ENCODE measurements at regions not wholly inside any gene's neighbourhood (a gene's known extent, or its start where the extent isn't known, plus 50 kb on each side); places are given as distances from the start of the nearest gene placed in this dataset.

- no peaks in the 10 kb centered on the region for H3K27me3 Mint-ChIP-seq
- H3K9me3 Mint-ChIP-seq: no peaks in the 10 kb centered on the region
- no peak overlapping the region for H3K4me3 Mint-ChIP-seq
- H3K4me1 Mint-ChIP-seq (ENCODE audit: low read depth): no peaks in the 10 kb centered on the region
- H3K36me3 Mint-ChIP-seq (ENCODE audit: low read depth): no peaks in the 10 kb centered on the region
- no peak for DNase-seq
- no peak overlapping the region for H3K27ac Mint-ChIP-seq
These were observed 544.3 kb downstream of the EFNB2 start for GRCh38 chr13:105991131-105991530.

- H3K27ac Mint-ChIP-seq: no peak overlapping the region
- no peak overlapping the region for H3K4me3 Mint-ChIP-seq
- no peaks in the 10 kb centered on the region for H3K27me3 Mint-ChIP-seq
- no peak for DNase-seq
- H3K36me3 Mint-ChIP-seq (ENCODE audit: low read depth): no peaks in the 10 kb centered on the region
- H3K9me3 Mint-ChIP-seq: no peaks in the 10 kb centered on the region
- H3K4me1 Mint-ChIP-seq (ENCODE audit: low read depth): no peaks in the 10 kb centered on the region
These were observed 545.1 kb downstream of the EFNB2 start for GRCh38 chr13:105990256-105990958.

- Mint-ChIP-seq H3K27ac (no peak overlapping the region), H3K27me3 (no peaks in the 10 kb centered on the region), H3K4me3 (no peak overlapping the region), H3K9me3 (no peaks in the 10 kb centered on the region), H3K4me1 (ENCODE audit: low read depth) (no peaks in the 10 kb centered on the region), H3K36me3 (ENCODE audit: low read depth) (no peaks in the 10 kb centered on the region)
- DNase-seq: no peak
These were observed 550.8 kb downstream of the EFNB2 start for GRCh38 chr13:105984646-105985045.

GRCh38 chr13:105984236-105984635 lies 551.2 kb downstream of the EFNB2 start:
- H3K4me3 Mint-ChIP-seq: no peak overlapping the region
- no peak for DNase-seq
- no peaks in the 10 kb centered on the region for H3K27me3 Mint-ChIP-seq
- no peaks in the 10 kb centered on the region for H3K36me3 Mint-ChIP-seq (ENCODE audit: low read depth)
- H3K27ac Mint-ChIP-seq: no peak overlapping the region
- no peaks in the 10 kb centered on the region for H3K4me1 Mint-ChIP-seq (ENCODE audit: low read depth)
- no peaks in the 10 kb centered on the region for H3K9me3 Mint-ChIP-seq

- H3K9me3 Mint-ChIP-seq: peaks cover 2% of the 10 kb centered on the region
- H3K27ac Mint-ChIP-seq: no peak overlapping the region
- H3K4me3 Mint-ChIP-seq: no peak overlapping the region
These were observed 553.1 kb downstream of the EFNB2 start for GRCh38 chr13:105982219-105982930.

GRCh38 chr13:105979131-105980011 lies 556.1 kb downstream of the EFNB2 start:
- Mint-ChIP-seq H3K4me3 (no peak overlapping the region), H3K36me3 (ENCODE audit: low read depth) (no peaks in the 10 kb centered on the region), H3K4me1 (ENCODE audit: low read depth) (no peaks in the 10 kb centered on the region), H3K9me3 (peaks cover 2% of the 10 kb centered on the region), H3K27ac (no peak overlapping the region), H3K27me3 (no peaks in the 10 kb centered on the region)
- DNase-seq: no peak

More at GRCh38 chr13:105982219-105982930, 553.1 kb downstream of the EFNB2 start:
- no peaks in the 10 kb centered on the region for H3K4me1 Mint-ChIP-seq (ENCODE audit: low read depth)
- H3K36me3 Mint-ChIP-seq (ENCODE audit: low read depth): no peaks in the 10 kb centered on the region
- DNase-seq: no peak
- H3K27me3 Mint-ChIP-seq: no peaks in the 10 kb centered on the region

GRCh38 chr13:105974380-105974779 lies 561.1 kb downstream of the EFNB2 start:
- H3K27me3 Mint-ChIP-seq: no peaks in the 10 kb centered on the region
- H3K4me1 Mint-ChIP-seq (ENCODE audit: low read depth): no peaks in the 10 kb centered on the region
- no peaks in the 10 kb centered on the region for H3K36me3 Mint-ChIP-seq (ENCODE audit: low read depth)
- H3K9me3 Mint-ChIP-seq: peaks cover 2% of the 10 kb centered on the region
- H3K27ac Mint-ChIP-seq: no peak overlapping the region
- DNase-seq: no peak
- no peak overlapping the region for H3K4me3 Mint-ChIP-seq

GRCh38 chr13:105972811-105973590 lies 562.5 kb downstream of the EFNB2 start:
- Mint-ChIP-seq H3K36me3 (ENCODE audit: low read depth) (no peaks in the 10 kb centered on the region), H3K9me3 (peaks cover 2% of the 10 kb centered on the region), H3K4me1 (ENCODE audit: low read depth) (no peaks in the 10 kb centered on the region), H3K4me3 (no peak overlapping the region), H3K27me3 (no peaks in the 10 kb centered on the region), H3K27ac (no peak overlapping the region)
- DNase-seq: no peak

GRCh38 chr13:105972306-105972721 lies 563.1 kb downstream of the EFNB2 start:
- no peak overlapping the region for H3K27ac Mint-ChIP-seq
- no peaks in the 10 kb centered on the region for H3K36me3 Mint-ChIP-seq (ENCODE audit: low read depth)
- H3K4me3 Mint-ChIP-seq: no peak overlapping the region
- no peaks in the 10 kb centered on the region for H3K27me3 Mint-ChIP-seq
- H3K9me3 Mint-ChIP-seq: no peaks in the 10 kb centered on the region
- no peaks in the 10 kb centered on the region for H3K4me1 Mint-ChIP-seq (ENCODE audit: low read depth)
- no peak for DNase-seq

GRCh38 chr13:105971738-105972137 lies 563.7 kb downstream of the EFNB2 start:
- no peaks in the 10 kb centered on the region for H3K4me1 Mint-ChIP-seq (ENCODE audit: low read depth)
- H3K27ac Mint-ChIP-seq: no peak overlapping the region
- H3K9me3 Mint-ChIP-seq: no peaks in the 10 kb centered on the region
- no peak overlapping the region for H3K4me3 Mint-ChIP-seq
- no peaks in the 10 kb centered on the region for H3K27me3 Mint-ChIP-seq
- no peak for DNase-seq
- no peaks in the 10 kb centered on the region for H3K36me3 Mint-ChIP-seq (ENCODE audit: low read depth)

- Mint-ChIP-seq H3K27me3 (no peaks in the 10 kb centered on the region), H3K27ac (no peak overlapping the region), H3K4me3 (no peak overlapping the region), H3K9me3 (no peaks in the 10 kb centered on the region), H3K4me1 (ENCODE audit: low read depth) (no peaks in the 10 kb centered on the region), H3K36me3 (ENCODE audit: low read depth) (no peaks in the 10 kb centered on the region)
- DNase-seq: no peak
These were observed 564.1 kb downstream of the EFNB2 start for GRCh38 chr13:105971312-105971711.

- no peak for DNase-seq
- H3K4me1 Mint-ChIP-seq (ENCODE audit: low read depth): no peaks in the 10 kb centered on the region
- no peaks in the 10 kb centered on the region for H3K9me3 Mint-ChIP-seq
- no peaks in the 10 kb centered on the region for H3K36me3 Mint-ChIP-seq (ENCODE audit: low read depth)
- no peak overlapping the region for H3K27ac Mint-ChIP-seq
- H3K27me3 Mint-ChIP-seq: no peaks in the 10 kb centered on the region
- H3K4me3 Mint-ChIP-seq: no peak overlapping the region
These were observed 565.7 kb downstream of the EFNB2 start for GRCh38 chr13:105969761-105970160.

GRCh38 chr13:105965910-105966309 lies 569.6 kb downstream of the EFNB2 start:
- Mint-ChIP-seq H3K9me3 (no peaks in the 10 kb centered on the region), H3K4me3 (no peak overlapping the region), H3K27me3 (no peaks in the 10 kb centered on the region), H3K27ac (no peak overlapping the region), H3K36me3 (ENCODE audit: low read depth) (no peaks in the 10 kb centered on the region), H3K4me1 (ENCODE audit: low read depth) (no peaks in the 10 kb centered on the region)
- DNase-seq: no peak

GRCh38 chr13:105962080-105962479 lies 573.4 kb downstream of the EFNB2 start:
- Mint-ChIP-seq H3K4me3 (no peak overlapping the region), H3K9me3 (no peaks in the 10 kb centered on the region), H3K36me3 (ENCODE audit: low read depth) (no peaks in the 10 kb centered on the region), H3K27me3 (no peaks in the 10 kb centered on the region), H3K4me1 (ENCODE audit: low read depth) (no peaks in the 10 kb centered on the region), H3K27ac (no peak overlapping the region)
- DNase-seq: no peak

Measured in activated T-cell treated with anti-CD3 and anti-CD28 coated beads, Interleukin-2, amount 50 U/mL, for 24 hours (primary cell).